Liver (tissue), 8 donors: ENCODE measurements at regions not wholly inside any gene's neighbourhood (a gene's known extent, or its start where the extent isn't known, plus 50 kb on each side); places are given as distances from the start of the nearest gene placed in this dataset.

ENCODE experiments used
- DNase-seq: peaks from one replicate; pipeline ENCODE4 v3.0.0-alpha.2; 2017; ENCODE audit warnings: low spot score
- H3K27ac ChIP-seq, 2 donors: one replicate each; pipeline ENCODE4 v1.7.0; 2013; ENCODE audit warnings: inconsistent platforms in 2 of 2, low read length in 2 of 2, control low read depth in 1 of 2, low read depth in 1 of 2, mild to moderate bottlenecking in 1 of 2
- H3K27me3 ChIP-seq, 4 donors: one replicate each; pipeline versions ENCODE4 v1.6.1 to v1.7.0; 2013; ENCODE audit warnings: low read length in 3 of 4, inconsistent platforms in 1 of 4, mild to moderate bottlenecking in 1 of 4, moderate library complexity in 1 of 4; ENCODE audit not compliant: control insufficient read depth in 4 of 4, insufficient read depth in 4 of 4
- H3K36me3 ChIP-seq, 4 donors: one replicate each; pipeline versions ENCODE4 v1.6.1 to v1.7.0; 2013; ENCODE audit warnings: low read length in 3 of 4, mild to moderate bottlenecking in 3 of 4, low read depth in 1 of 4, moderate library complexity in 1 of 4; ENCODE audit not compliant: control insufficient read depth in 4 of 4, insufficient read depth in 3 of 4
- H3K4me1 ChIP-seq, 4 donors: one replicate each; pipeline versions ENCODE4 v1.6.1 to v1.7.0; 2013; ENCODE audit warnings: low read length in 3 of 4, mild to moderate bottlenecking in 3 of 4, moderate library complexity in 1 of 4; ENCODE audit not compliant: control insufficient read depth in 4 of 4, insufficient read depth in 4 of 4
- H3K4me3 ChIP-seq, 3 donors: one replicate each; pipeline versions ENCODE4 v1.6.1 to v1.7.0; 2013; ENCODE audit warnings: low read length in 3 of 3, control low read depth in 1 of 3, low read depth in 1 of 3, mild to moderate bottlenecking in 1 of 3
- H3K9ac ChIP-seq, 2 donors: one replicate each; pipeline ENCODE4 v1.7.0; 2013; ENCODE audit warnings: low read length in 2 of 2, mild to moderate bottlenecking in 2 of 2, moderate library complexity in 2 of 2, control low read depth in 1 of 2, low read depth in 1 of 2
- H3K9me3 ChIP-seq, 4 donors: one replicate each; pipeline versions ENCODE4 v1.6.1 to v1.7.0; 2013; ENCODE audit warnings: low read length in 3 of 4; ENCODE audit not compliant: control insufficient read depth in 4 of 4
- EGR1 ChIP-seq, 2 donors: IDR thresholded peaks; 2 replicates each; pipeline ENCODE4 v1.6.1; 2016 to 2018; ENCODE audit warnings: antibody characterized with exemption in 2 of 2, low read depth in 2 of 2
- FOXA1 ChIP-seq: IDR thresholded peaks from 2 replicates; pipeline ENCODE4 v1.6.1; 2016; ENCODE audit warnings: antibody characterized with exemption
- FOXA2 ChIP-seq: IDR thresholded peaks from 2 replicates; pipeline ENCODE4 v1.6.1; 2016; ENCODE audit warnings: antibody characterized with exemption
- GABPA ChIP-seq, 2 donors: IDR thresholded peaks in 1 of 2; conservative IDR thresholded peaks in 1 of 2; 2 replicates each; pipeline ENCODE4 v1.6.1; 2016; ENCODE audit warnings: antibody characterized with exemption in 2 of 2, mild to moderate bottlenecking in 1 of 2, moderate library complexity in 1 of 2
- HNF4A ChIP-seq, 2 donors: conservative IDR thresholded peaks; 2 replicates each; pipeline ENCODE4 v1.6.1; 2016; ENCODE audit warnings: antibody characterized with exemption in 2 of 2, mild to moderate bottlenecking in 2 of 2
- HNF4G ChIP-seq: IDR thresholded peaks from 2 replicates; pipeline ENCODE4 v1.6.1; 2016; ENCODE audit warnings: antibody characterized with exemption
- JUND ChIP-seq, 2 donors: IDR thresholded peaks; 2 replicates each; pipeline ENCODE4 v1.6.1; 2016; ENCODE audit warnings: antibody characterized with exemption in 2 of 2
- NR2F2 ChIP-seq: IDR thresholded peaks from 2 replicates; pipeline ENCODE4 v1.6.1; 2016; ENCODE audit warnings: antibody characterized with exemption
- RXRA ChIP-seq, 2 donors: IDR thresholded peaks; 2 replicates each; pipeline ENCODE4 v1.6.1; 2017 to 2018; ENCODE audit warnings: antibody characterized with exemption in 2 of 2, mild to moderate bottlenecking in 1 of 2
- SP1 ChIP-seq: IDR thresholded peaks from 2 replicates; pipeline ENCODE4 v1.6.1; 2018; ENCODE audit warnings: antibody characterized with exemption, mild to moderate bottlenecking
- TAF1 ChIP-seq: conservative IDR thresholded peaks from 2 replicates; pipeline ENCODE4 v1.6.1; 2016; ENCODE audit warnings: antibody characterized with exemption, mild to moderate bottlenecking
- YY1 ChIP-seq: IDR thresholded peaks from 2 replicates; pipeline ENCODE4 v1.6.1; 2016; ENCODE audit warnings: antibody characterized with exemption, mild to moderate bottlenecking
- WGBS: extraction: QIAGEN DNeasy Blood & Tissue Kit; methylation state at CpG from one replicate; pipeline ENCODE4 v1.1.7; 2013; 5-methylcytosine and 5-hydroxymethylcytosine counted together
- TF ChIP-seq, protein P1 (sequence below): IDR thresholded peaks from 2 replicates; pipeline ENCODE4 v1.6.1; 2016; ENCODE audit warnings: antibody characterized with exemption
- TF ChIP-seq, protein P2 (sequence below): IDR thresholded peaks from 2 replicates; pipeline ENCODE4 v1.6.1; 2016; ENCODE audit warnings: antibody characterized with exemption
- TF ChIP-seq, protein P3 (sequence below): IDR thresholded peaks from 2 replicates; pipeline ENCODE4 v1.6.1; 2016; ENCODE audit warnings: antibody characterized with exemption
- TF ChIP-seq, protein P4 (sequence below): fragments of 150-350 bp; IDR thresholded peaks from 2 replicates; pipeline ENCODE4 v1.5.1; 2017; ENCODE audit warnings: improper control_type of control experiment, low read depth, low read length; ENCODE audit not compliant: missing input control
- TF ChIP-seq, protein P5 (sequence below): IDR thresholded peaks from 2 replicates; pipeline ENCODE4 v1.6.1; 2016; ENCODE audit warnings: antibody characterized with exemption, mild to moderate bottlenecking
- donor health status: healthy.
- donor health status: healthy.
- donor health status: healthy.
- donor health status: healthy.
- donor health status: healthy.

DNA sequence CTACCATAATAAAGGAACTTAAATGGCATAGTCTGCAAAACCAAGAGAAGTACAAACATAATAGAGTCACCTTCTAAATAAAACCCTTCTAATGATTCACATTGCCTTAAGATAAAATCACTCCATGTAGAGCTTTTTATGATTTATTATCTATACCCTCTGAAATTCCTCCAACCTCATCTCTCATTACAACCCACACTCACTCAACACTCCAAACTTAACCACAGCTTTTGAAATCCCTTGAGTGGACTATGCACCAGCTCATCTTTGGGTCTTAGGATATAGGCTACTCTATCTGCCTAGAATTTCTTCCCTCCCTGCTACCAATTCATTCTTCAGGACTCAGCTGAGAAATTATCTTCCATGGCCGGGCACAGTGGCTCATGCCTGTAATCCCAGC lies 122.5 kb downstream of the CETN3 start (continued):
- no peak for TF ChIP-seq TAF1
- no peak for TF ChIP-seq RXRA (IDR thresholded peaks at IDR 0.05)
- TF ChIP-seq, protein P1, sequence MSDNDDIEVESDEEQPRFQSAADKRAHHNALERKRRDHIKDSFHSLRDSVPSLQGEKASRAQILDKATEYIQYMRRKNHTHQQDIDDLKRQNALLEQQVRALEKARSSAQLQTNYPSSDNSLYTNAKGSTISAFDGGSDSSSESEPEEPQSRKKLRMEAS = no peak

DNA sequence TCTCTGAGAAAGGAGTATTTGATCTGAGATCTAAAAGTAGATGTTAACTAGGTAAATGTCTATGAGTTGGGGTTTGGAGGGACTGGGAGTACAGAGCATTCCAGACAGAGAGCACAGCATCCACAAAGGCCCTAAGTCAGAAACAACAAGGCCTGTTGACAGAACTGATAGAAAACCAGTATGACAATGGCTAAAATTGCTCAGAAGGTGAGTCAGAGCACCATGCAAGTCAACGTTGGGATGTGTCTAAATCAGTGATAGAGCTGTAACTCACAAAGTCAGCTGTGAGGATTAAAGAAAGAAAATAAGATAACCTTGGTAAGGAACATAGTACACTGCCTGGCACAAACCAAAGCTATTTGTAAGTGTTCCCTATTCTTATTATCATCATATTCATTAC lies 124.0 kb downstream of the CETN3 start:
- 44% methylated on average over 1 of the region's 1 CpG for WGBS
- Histone ChIP-seq H3K4me1 (no peaks in the 10 kb centered on the region), H3K27me3 (no peaks in the 10 kb centered on the region), H3K27ac (no peak overlapping the region), H3K36me3 (no peaks in the 10 kb centered on the region), H3K9ac (no peak overlapping the region), H3K9me3 (no peaks in the 10 kb centered on the region), H3K4me3 (no peak overlapping the region)
- no peak for DNase-seq
- TF ChIP-seq FOXA1 (no peak), SP1 (no peak), TAF1 (no peak), RXRA (IDR thresholded peaks at IDR 0.05) (no peak), HNF4A (conservative IDR thresholded peaks at IDR 0.05) (no peak), JUND (IDR thresholded peaks at IDR 0.05) (no peak), GABPA (IDR thresholded peaks at IDR 0.05 in 1 of 2, conservative IDR thresholded peaks at IDR 0.05 in 1 of 2) (no peak), YY1 (no peak), EGR1 (IDR thresholded peaks at IDR 0.05; ENCODE audit: low read depth in 2 of 2) (no peak)
- TF ChIP-seq, protein P2, sequence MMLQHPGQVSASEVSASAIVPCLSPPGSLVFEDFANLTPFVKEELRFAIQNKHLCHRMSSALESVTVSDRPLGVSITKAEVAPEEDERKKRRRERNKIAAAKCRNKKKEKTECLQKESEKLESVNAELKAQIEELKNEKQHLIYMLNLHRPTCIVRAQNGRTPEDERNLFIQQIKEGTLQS = no peak
- TF ChIP-seq, protein P3, sequence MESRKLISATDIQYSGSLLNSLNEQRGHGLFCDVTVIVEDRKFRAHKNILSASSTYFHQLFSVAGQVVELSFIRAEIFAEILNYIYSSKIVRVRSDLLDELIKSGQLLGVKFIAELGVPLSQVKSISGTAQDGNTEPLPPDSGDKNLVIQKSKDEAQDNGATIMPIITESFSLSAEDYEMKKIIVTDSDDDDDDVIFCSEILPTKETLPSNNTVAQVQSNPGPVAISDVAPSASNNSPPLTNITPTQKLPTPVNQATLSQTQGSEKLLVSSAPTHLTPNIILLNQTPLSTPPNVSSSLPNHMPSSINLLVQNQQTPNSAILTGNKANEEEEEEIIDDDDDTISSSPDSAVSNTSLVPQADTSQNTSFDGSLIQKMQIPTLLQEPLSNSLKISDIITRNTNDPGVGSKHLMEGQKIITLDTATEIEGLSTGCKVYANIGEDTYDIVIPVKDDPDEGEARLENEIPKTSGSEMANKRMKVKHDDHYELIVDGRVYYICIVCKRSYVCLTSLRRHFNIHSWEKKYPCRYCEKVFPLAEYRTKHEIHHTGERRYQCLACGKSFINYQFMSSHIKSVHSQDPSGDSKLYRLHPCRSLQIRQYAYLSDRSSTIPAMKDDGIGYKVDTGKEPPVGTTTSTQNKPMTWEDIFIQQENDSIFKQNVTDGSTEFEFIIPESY = no peak
- TF ChIP-seq, protein P4, sequence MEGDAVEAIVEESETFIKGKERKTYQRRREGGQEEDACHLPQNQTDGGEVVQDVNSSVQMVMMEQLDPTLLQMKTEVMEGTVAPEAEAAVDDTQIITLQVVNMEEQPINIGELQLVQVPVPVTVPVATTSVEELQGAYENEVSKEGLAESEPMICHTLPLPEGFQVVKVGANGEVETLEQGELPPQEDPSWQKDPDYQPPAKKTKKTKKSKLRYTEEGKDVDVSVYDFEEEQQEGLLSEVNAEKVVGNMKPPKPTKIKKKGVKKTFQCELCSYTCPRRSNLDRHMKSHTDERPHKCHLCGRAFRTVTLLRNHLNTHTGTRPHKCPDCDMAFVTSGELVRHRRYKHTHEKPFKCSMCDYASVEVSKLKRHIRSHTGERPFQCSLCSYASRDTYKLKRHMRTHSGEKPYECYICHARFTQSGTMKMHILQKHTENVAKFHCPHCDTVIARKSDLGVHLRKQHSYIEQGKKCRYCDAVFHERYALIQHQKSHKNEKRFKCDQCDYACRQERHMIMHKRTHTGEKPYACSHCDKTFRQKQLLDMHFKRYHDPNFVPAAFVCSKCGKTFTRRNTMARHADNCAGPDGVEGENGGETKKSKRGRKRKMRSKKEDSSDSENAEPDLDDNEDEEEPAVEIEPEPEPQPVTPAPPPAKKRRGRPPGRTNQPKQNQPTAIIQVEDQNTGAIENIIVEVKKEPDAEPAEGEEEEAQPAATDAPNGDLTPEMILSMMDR = no peak

DNA sequence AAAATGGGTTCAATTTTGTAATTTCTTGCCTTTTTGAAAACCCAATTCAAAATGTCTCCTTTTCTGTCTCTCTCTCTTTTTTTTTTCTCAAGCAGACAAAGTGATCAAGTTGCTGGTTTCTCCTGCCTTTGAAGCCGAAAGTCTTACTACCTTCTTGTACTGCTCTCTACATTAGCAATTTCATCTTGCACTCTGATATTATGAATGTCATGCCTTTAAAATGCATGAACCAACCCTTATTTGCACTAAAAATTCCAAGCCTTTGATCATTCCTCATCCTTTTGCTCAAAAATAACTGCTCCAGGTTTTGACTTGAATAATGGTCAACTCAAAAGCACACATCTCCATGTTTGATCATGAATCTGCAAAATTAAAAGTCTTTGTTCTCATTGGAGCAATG lies 125.2 kb downstream of the CETN3 start:
- no peaks in the 10 kb centered on the region for H3K9me3 ChIP-seq
- H3K36me3 ChIP-seq = no peaks in the 10 kb centered on the region
- no peaks in the 10 kb centered on the region for H3K4me1 ChIP-seq
- no peaks in the 10 kb centered on the region for H3K27me3 ChIP-seq
- 88% methylated on average over 1 of the region's 1 CpG for WGBS
- no peak overlapping the region for H3K9ac ChIP-seq
- no peak overlapping the region for H3K27ac ChIP-seq
- no peak for DNase-seq
- H3K4me3 ChIP-seq = no peak overlapping the region
- TF ChIP-seq, protein P5, sequence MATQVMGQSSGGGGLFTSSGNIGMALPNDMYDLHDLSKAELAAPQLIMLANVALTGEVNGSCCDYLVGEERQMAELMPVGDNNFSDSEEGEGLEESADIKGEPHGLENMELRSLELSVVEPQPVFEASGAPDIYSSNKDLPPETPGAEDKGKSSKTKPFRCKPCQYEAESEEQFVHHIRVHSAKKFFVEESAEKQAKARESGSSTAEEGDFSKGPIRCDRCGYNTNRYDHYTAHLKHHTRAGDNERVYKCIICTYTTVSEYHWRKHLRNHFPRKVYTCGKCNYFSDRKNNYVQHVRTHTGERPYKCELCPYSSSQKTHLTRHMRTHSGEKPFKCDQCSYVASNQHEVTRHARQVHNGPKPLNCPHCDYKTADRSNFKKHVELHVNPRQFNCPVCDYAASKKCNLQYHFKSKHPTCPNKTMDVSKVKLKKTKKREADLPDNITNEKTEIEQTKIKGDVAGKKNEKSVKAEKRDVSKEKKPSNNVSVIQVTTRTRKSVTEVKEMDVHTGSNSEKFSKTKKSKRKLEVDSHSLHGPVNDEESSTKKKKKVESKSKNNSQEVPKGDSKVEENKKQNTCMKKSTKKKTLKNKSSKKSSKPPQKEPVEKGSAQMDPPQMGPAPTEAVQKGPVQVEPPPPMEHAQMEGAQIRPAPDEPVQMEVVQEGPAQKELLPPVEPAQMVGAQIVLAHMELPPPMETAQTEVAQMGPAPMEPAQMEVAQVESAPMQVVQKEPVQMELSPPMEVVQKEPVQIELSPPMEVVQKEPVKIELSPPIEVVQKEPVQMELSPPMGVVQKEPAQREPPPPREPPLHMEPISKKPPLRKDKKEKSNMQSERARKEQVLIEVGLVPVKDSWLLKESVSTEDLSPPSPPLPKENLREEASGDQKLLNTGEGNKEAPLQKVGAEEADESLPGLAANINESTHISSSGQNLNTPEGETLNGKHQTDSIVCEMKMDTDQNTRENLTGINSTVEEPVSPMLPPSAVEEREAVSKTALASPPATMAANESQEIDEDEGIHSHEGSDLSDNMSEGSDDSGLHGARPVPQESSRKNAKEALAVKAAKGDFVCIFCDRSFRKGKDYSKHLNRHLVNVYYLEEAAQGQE = no peak
- TF ChIP-seq JUND (IDR thresholded peaks at IDR 0.05) = no peak
- no peak for TF ChIP-seq YY1
- TF ChIP-seq EGR1 (IDR thresholded peaks at IDR 0.05; ENCODE audit: low read depth in 2 of 2) = no peak
- no peak for TF ChIP-seq HNF4A (conservative IDR thresholded peaks at IDR 0.05)
- TF ChIP-seq, protein P3 = no peak
- TF ChIP-seq GABPA (IDR thresholded peaks at IDR 0.05 in 1 of 2, conservative IDR thresholded peaks at IDR 0.05 in 1 of 2) = no peak
- TF ChIP-seq HNF4G = no peak
- TF ChIP-seq RXRA (IDR thresholded peaks at IDR 0.05) = no peak
- TF ChIP-seq FOXA1 = no peak
- TF ChIP-seq FOXA2 = no peak
- TF ChIP-seq, protein P1 = no peak
- TF ChIP-seq, protein P4 = no peak
- no peak for TF ChIP-seq NR2F2
- no peak for TF ChIP-seq TAF1
